Activated naive CD8-positive, alpha-beta T cell treated with anti-CD3 and anti-CD28 coated beads, Interleukin-2, amount 10 ng/mL, durations not matched to agents 7 days and 5 days (primary cell): ENCODE measurements at regions not wholly inside any gene's neighbourhood (a gene's known extent, or its start where the extent isn't known, plus 50 kb on each side); places are given as distances from the start of the nearest gene placed in this dataset.

Experiments used
- ATAC-seq: fragments of 150-1000 bp; cut with Tn5 transposase; one replicate; pipeline ENCODE4 v1.10.0; 2021; ENCODE audit warnings: low read depth, moderate library complexity
- POLR2A ChIA-PET: fragments of 350-600 bp; sonication (Branson Sonifier 250); formaldehyde crosslinking; loops from one replicate; lab custom pipeline; 2021; ENCODE audit warnings: antibody characterized with exemption; lab: Charles Lee
- DNase-seq: peaks from one replicate; pipeline ENCODE4 v3.0.0; 2021
- H3K27ac Mint-ChIP-seq: one replicate; pipeline ENCODE4 v1.8.0; 2022; ENCODE audit warnings: mild to moderate bottlenecking, mixed read lengths
- H3K27me3 Mint-ChIP-seq: one replicate; pipeline ENCODE4 v1.8.0; 2022; ENCODE audit warnings: mild to moderate bottlenecking, moderate library complexity, mixed read lengths
- H3K36me3 Mint-ChIP-seq: one replicate; pipeline ENCODE4 v1.8.0; 2021; ENCODE audit warnings: mild to moderate bottlenecking, mixed read lengths
- H3K4me1 Mint-ChIP-seq: one replicate; pipeline ENCODE4 v1.8.0; 2021; ENCODE audit warnings: mixed read lengths
- H3K4me3 Mint-ChIP-seq: one replicate; pipeline ENCODE4 v1.8.0; 2022; ENCODE audit warnings: mild to moderate bottlenecking, moderate library complexity, mixed read lengths
- H3K9me3 Mint-ChIP-seq: one replicate; pipeline ENCODE4 v1.8.0; 2021; ENCODE audit warnings: mixed read lengths

- Mint-ChIP-seq H3K4me3 (no peak overlapping the region), H3K27me3 (no peaks in the 10 kb centered on the region), H3K9me3 (peaks cover 9% of the 10 kb centered on the region), H3K4me1 (peaks cover 11% of the 10 kb centered on the region), H3K36me3 (peaks cover 11% of the 10 kb centered on the region), H3K27ac (no peak overlapping the region)
- no peak for DNase-seq
- ATAC-seq: no peak
- POLR2A ChIA-PET: no interaction called here
These were observed 502.8 kb downstream of the KLF12 start for GRCh38 chr13:73631411-73631810.

GRCh38 chr13:73625562-73626339, 508.5 kb downstream of the KLF12 start:
- H3K36me3 Mint-ChIP-seq: peaks cover 19% of the 10 kb centered on the region
- no peaks in the 10 kb centered on the region for H3K27me3 Mint-ChIP-seq
- POLR2A ChIA-PET: interaction anchor here (0.7 to 2.3 kb wide), 5 partner anchors 21 to 77 kb away, joined by 4 to 10 read pairs (median 7); no protein-coding TSS in a partner anchor
- peak overlapping the region; percentile 84 for H3K27ac Mint-ChIP-seq
- peak overlapping the region; percentile 67 for H3K4me3 Mint-ChIP-seq
- DNase-seq (no peak), ATAC-seq (peak; percentile 100)
- H3K4me1 Mint-ChIP-seq: peaks cover 37% of the 10 kb centered on the region
- H3K9me3 Mint-ChIP-seq: peaks cover 12% of the 10 kb centered on the region

- peaks cover 17% of the 10 kb centered on the region for H3K36me3 Mint-ChIP-seq
- DNase-seq (no peak), ATAC-seq (no peak)
- POLR2A ChIA-PET: no interaction called here
- H3K9me3 Mint-ChIP-seq: peaks cover 9% of the 10 kb centered on the region
- no peak overlapping the region for H3K4me3 Mint-ChIP-seq
- H3K27ac Mint-ChIP-seq: no peak overlapping the region
- peaks cover 37% of the 10 kb centered on the region for H3K4me1 Mint-ChIP-seq
- H3K27me3 Mint-ChIP-seq: no peaks in the 10 kb centered on the region
These were observed 510.9 kb downstream of the KLF12 start for GRCh38 chr13:73623281-73623680.

- peak overlapping the region; percentile 63 for H3K27ac Mint-ChIP-seq
- H3K4me3 Mint-ChIP-seq: peak overlapping the region; percentile 36
These were observed 511.8 kb downstream of the KLF12 start for GRCh38 chr13:73622381-73622780.

GRCh38 chr13:73618275-73618865, 515.8 kb downstream of the KLF12 start:
- ATAC-seq: no peak
- peaks cover 3% of the 10 kb centered on the region for H3K36me3 Mint-ChIP-seq
- no peak overlapping the region for H3K27ac Mint-ChIP-seq
- peaks cover 7% of the 10 kb centered on the region for H3K9me3 Mint-ChIP-seq
- H3K27me3 Mint-ChIP-seq: no peaks in the 10 kb centered on the region
- no peak overlapping the region for H3K4me3 Mint-ChIP-seq
- H3K4me1 Mint-ChIP-seq: peaks cover 15% of the 10 kb centered on the region
- DNase-seq: no peak
- POLR2A ChIA-PET: no interaction called here

More at GRCh38 chr13:73622381-73622780, 511.8 kb downstream of the KLF12 start:
- H3K27me3 Mint-ChIP-seq: no peaks in the 10 kb centered on the region
- ATAC-seq (no peak), DNase-seq (no peak)
- POLR2A ChIA-PET: no interaction called here
- peaks cover 7% of the 10 kb centered on the region for H3K9me3 Mint-ChIP-seq
- peaks cover 17% of the 10 kb centered on the region for H3K36me3 Mint-ChIP-seq
- peaks cover 36% of the 10 kb centered on the region for H3K4me1 Mint-ChIP-seq

- Mint-ChIP-seq H3K9me3 (peaks cover 5% of the 10 kb centered on the region), H3K4me3 (no peak overlapping the region), H3K36me3 (no peaks in the 10 kb centered on the region), H3K27me3 (no peaks in the 10 kb centered on the region), H3K27ac (no peak overlapping the region), H3K4me1 (peaks cover 5% of the 10 kb centered on the region)
- ATAC-seq (no peak), DNase-seq (no peak)
- POLR2A ChIA-PET: no interaction called here
These were observed 517.3 kb downstream of the KLF12 start for GRCh38 chr13:73616861-73617260.

GRCh38 chr13:73610799-73611592, 523.2 kb downstream of the KLF12 start:
- H3K4me1 Mint-ChIP-seq: peaks cover 8% of the 10 kb centered on the region
- ATAC-seq (peak; percentile 88), DNase-seq (no peak)
- H3K4me3 Mint-ChIP-seq: peak overlapping the region; percentile 8
- no peak overlapping the region for H3K27ac Mint-ChIP-seq
- H3K36me3 Mint-ChIP-seq: no peaks in the 10 kb centered on the region
- no peaks in the 10 kb centered on the region for H3K9me3 Mint-ChIP-seq
- POLR2A ChIA-PET: no interaction called here
- H3K27me3 Mint-ChIP-seq: no peaks in the 10 kb centered on the region

- DNase-seq (no peak), ATAC-seq (no peak)
- POLR2A ChIA-PET: no interaction called here
- H3K27me3 Mint-ChIP-seq: no peaks in the 10 kb centered on the region
- no peak overlapping the region for H3K27ac Mint-ChIP-seq
- no peak overlapping the region for H3K4me3 Mint-ChIP-seq
- H3K9me3 Mint-ChIP-seq: peaks cover 4% of the 10 kb centered on the region
- no peaks in the 10 kb centered on the region for H3K36me3 Mint-ChIP-seq
- peaks cover 8% of the 10 kb centered on the region for H3K4me1 Mint-ChIP-seq
These were observed 525.3 kb downstream of the KLF12 start for GRCh38 chr13:73608711-73609485.

GRCh38 chr13:73608157-73608516, 526.1 kb downstream of the KLF12 start:
- Mint-ChIP-seq H3K36me3 (peaks cover 1% of the 10 kb centered on the region), H3K27ac (no peak overlapping the region), H3K4me3 (no peak overlapping the region), H3K9me3 (peaks cover 7% of the 10 kb centered on the region), H3K4me1 (peaks cover 8% of the 10 kb centered on the region), H3K27me3 (no peaks in the 10 kb centered on the region)
- POLR2A ChIA-PET: no interaction called here
- DNase-seq (no peak), ATAC-seq (no peak)

GRCh38 chr13:73607489-73608156, 526.6 kb downstream of the KLF12 start:
- Mint-ChIP-seq H3K4me3 (no peak overlapping the region), H3K4me1 (peaks cover 8% of the 10 kb centered on the region), H3K27ac (no peak overlapping the region), H3K27me3 (no peaks in the 10 kb centered on the region), H3K36me3 (peaks cover 1% of the 10 kb centered on the region), H3K9me3 (peaks cover 8% of the 10 kb centered on the region)
- POLR2A ChIA-PET: no interaction called here
- ATAC-seq (no peak), DNase-seq (no peak)

GRCh38 chr13:73603646-73604045, 530.6 kb downstream of the KLF12 start:
- H3K27me3 Mint-ChIP-seq: no peaks in the 10 kb centered on the region
- H3K36me3 Mint-ChIP-seq: peaks cover 6% of the 10 kb centered on the region
- H3K9me3 Mint-ChIP-seq: peaks cover 13% of the 10 kb centered on the region
- no peak for ATAC-seq
- DNase-seq: no peak
- POLR2A ChIA-PET: no interaction called here
- no peak overlapping the region for H3K27ac Mint-ChIP-seq
- no peaks in the 10 kb centered on the region for H3K4me1 Mint-ChIP-seq
- H3K4me3 Mint-ChIP-seq: no peak overlapping the region

- Mint-ChIP-seq H3K27me3 (no peaks in the 10 kb centered on the region), H3K4me1 (no peaks in the 10 kb centered on the region), H3K36me3 (peaks cover 6% of the 10 kb centered on the region), H3K4me3 (no peak overlapping the region), H3K27ac (no peak overlapping the region), H3K9me3 (peaks cover 13% of the 10 kb centered on the region)
- no peak for DNase-seq
- no peak for ATAC-seq
- POLR2A ChIA-PET: no interaction called here
These were observed 531.9 kb downstream of the KLF12 start for GRCh38 chr13:73602295-73602694.
